HG03280 (cell line): ENCODE measurements at regions not wholly inside any gene's neighbourhood (a gene's known extent, or its start where the extent isn't known, plus 50 kb on each side); places are given as distances from the start of the nearest gene placed in this dataset.

ENCODE experiments used
- ATAC-seq: cut with Tn5 transposase; IDR thresholded peaks from one replicate; pipeline ENCODE4 v1.9.1; 2021; ENCODE audit warnings: mild to moderate bottlenecking, moderate library complexity; ENCODE audit not compliant: unreplicated experiment

DNA sequence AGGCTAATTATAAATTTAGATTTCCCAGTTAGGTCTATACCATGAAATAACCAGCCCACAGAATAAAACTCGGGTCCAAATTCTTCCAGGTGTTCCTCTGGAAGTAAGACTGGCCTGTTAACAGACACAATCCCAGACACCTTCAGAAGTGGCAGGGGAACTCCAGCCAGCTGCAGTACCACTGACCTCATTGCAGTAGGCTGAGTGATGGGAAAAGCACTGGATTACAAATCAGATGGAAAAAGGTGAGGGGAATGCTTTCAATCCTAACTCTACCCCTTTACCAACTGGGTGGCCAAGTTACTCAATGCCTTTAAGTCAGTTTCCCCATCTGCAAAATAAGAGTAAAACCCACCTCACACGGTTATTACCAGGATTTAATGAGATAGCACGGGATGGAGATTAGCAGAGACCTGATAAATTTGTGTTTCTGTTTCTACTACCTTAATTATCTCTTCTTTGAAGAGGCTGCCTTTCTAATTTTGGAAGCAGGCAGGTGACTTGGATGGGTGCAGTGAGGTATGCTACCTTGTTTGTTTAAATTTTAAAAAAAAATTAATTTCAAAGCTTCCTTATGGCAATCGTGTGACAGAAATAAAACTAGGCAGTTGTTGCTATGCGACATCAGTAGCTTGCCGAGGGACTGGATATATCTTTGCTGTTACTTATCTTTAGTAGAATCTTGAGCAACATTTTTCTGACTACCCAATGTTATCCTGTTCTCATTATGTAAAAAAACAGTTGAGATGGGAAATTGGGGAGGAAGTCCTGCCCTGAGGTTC is 167.3 kb upstream of the GRIN2B start:
- ATAC-seq: no peak

DNA sequence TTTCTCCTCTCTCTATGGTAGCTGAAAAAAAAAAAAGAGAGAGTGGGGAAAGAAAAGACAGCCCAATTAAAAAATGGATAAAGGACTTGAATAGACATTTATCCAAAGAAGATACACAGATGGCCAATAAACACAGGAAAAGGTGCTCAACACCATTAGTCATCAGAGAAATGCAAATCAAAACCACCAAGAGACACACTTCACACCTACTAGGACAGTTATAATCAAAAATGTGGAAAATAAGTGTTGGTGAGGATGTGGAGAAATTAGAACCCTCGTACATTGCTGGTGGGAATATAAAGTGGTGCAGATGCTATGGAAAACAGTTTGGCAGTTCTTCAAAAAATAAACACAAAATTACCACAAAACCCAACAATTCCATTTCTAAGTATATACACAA is 172.4 kb upstream of the GRIN2B start:
- ATAC-seq: no peak

DNA sequence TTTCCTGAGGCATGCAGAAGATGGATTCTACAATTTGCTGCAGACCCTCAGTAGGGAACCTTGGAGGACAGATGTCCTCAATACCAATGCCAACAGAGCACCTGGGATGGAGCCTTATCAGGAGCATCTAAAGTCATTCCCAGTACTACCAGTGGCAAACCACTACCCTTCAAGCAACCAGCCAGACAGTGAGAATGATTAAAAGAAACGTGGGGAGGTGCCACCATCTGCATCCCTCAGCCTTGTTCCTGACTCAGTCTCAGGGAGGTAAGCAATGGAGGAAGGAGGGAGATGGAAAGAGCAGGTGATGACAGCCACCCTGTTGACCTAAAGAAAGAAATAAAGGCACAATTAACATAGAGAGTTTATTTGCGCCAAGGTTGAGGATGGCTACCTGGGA is 175.2 kb upstream of the GRIN2B start:
- peak; percentile 5 for ATAC-seq

DNA sequence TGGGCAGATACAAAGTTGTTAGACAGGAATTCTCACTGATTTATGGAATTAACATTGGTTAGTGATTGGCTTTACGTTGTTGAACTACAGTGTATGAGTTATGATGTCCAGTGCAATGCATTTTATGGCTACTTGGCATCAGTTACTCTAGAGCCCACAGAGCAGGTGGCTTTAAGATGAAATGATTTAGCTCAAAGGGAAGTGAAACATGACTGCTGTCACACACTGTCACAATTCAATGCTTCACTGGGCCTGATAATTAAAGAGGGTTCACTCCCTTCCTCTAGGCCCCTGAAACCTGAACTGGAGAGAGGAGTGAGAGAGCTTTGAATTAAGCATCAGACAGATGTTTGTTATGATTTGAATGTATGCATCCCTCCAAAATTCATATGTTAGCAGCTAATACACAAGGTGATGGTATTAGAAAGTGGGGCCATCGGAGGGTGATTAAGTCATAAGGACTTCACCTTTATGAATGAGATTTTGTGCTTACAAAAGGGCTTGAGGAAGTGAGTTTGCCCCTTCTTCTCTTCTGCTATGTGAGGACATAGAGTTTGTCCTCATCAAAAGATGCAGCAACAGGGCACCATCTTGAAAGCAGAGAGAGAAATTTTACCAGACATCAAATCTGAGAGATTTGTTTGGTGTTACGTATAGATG is 175.8 kb upstream of the GRIN2B start:
- ATAC-seq: peak; percentile 98

DNA sequence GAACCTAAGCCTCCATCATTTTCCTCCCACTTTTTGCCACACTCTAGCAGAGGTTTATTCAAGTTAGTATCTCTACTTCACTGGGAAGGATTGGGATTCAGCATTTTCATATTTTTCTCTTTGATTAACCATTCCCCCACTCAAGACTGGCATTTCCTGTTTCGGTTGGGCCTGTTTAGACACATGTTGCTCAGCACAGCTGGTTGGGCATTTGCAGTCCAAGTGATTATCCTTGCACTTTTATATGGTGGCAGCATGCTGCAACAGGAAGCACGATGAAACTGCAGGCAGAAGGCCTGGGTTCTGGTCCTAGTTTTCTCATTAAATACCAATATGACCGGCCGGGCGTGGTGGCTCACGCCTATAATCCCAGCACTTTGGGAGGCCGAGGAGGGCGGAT is 182.9 kb upstream of the GRIN2B start:
- no peak for ATAC-seq

DNA sequence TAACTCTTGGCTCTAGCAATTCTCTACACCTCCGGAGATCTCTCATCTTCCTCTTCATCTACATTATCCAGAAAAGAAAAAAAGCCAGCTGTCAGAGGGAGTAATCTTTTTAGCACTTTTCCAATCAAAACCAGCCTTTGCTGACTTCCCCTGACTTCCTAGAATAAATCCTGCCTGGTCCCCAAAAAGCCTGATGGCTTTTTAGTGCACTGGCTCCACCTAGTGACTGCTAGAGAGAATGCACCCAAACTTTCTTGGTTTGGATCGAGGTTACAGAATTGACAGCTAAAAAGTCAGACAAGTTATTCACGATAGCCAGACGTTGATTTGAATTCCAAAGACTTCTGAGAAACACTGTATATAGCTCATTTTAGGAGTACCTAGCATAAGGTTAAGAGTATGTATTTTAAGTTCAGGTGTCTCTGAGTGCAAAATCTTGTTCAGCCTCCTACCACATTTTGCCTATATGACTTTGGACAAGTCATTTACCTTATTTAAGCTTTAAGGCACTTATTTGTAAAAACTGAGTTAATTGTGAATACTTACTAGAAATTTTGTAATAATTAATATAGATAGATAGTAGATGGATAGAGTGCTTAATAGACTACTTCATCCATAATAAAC is 185.7 kb upstream of the GRIN2B start:
- ATAC-seq: peak; percentile 54

DNA sequence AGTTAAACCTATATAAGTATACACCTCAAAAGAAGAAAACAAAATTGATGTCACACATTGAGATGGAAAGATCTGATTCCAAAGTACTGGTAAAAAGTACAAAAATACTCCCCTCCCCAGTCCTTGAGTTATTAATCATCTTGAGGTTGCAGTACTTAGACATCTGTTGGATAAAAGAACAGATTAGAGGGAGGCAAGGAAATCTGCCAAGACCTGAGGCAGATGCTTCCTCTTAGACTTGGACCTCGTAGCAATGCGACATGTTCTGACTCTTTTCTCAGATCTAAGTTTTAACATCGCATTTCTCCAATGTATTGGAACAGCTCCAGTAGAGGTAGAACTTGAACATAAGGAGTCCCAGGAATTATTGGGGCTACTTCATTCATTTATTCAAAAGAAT is 187.9 kb upstream of the GRIN2B start:
- no peak for ATAC-seq

DNA sequence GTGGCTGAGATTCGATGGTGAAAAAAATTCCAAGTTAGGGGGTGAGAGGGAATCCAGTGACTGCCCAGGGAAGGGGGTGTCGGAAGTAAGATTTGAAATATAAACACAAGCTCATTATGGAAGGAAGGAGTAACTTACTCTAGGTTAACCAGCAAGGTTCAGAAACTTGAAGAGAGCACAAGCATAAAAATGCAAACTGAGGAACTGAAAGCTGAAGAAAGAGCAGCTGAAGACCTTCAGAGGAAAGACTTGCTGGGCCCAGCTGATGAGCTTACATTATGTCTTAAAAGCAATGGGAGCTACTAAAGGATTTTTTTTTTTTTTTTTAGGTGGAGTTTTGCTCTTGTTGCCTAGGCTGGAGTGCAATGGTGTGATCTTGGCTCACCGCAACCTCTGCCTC is 189.7 kb upstream of the GRIN2B start:
- ATAC-seq: no peak

DNA sequence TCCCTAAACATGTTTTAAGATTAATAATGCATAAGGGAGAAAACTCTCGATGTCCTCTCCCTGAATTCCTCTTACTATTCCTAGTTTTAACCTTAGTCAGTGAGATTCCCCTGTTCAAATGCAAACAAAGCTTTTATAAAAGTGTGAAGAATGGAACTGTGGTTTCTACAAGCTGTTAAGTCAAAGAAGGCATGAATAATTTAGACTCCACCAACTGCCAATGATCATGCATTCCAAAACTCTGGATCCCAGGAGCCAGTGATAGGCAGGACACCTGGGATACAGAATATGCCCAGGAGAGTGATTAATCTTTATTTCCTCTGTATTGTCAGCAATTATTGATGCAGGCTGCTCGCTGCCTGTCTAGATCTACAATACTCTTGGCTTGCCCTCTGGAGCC is 190.3 kb upstream of the ATF7IP start:
- no peak for ATAC-seq

DNA sequence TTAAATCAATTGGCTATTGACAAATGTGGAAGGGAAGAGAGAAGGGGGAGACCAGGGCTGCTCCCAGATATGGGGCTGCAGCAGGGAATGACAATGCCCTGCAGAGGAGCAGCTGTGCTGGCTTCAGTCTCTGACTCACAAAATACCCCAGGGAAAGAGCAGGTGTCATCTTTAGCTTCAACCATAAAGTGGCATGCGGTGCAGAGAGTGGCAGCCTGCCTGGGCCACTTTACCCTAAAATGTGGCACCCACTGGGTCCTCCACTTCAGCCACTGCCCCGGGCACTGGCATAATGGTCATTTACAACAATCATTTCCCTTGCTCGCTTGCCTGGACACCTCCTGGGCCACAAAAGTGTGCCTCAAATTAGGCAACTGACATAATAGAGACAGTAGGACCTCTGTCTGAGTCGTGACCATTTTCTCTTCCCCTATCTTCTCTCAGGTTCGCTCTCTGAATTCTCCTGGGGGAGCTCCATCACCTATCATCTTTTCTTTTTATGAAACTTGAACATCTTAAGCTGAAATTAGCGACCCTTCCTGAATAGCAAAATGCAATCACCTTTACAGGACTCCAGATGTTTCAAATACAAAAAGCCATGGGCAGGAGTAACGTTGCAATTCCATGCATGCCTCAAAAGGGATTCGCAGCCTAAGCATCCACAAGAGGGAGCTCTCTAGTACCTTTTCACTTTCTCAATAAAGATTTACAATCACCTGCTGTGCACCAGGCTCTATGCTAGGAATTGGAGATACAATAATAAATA is 179.9 kb upstream of the ATF7IP start:
- peak; percentile 72 for ATAC-seq

DNA sequence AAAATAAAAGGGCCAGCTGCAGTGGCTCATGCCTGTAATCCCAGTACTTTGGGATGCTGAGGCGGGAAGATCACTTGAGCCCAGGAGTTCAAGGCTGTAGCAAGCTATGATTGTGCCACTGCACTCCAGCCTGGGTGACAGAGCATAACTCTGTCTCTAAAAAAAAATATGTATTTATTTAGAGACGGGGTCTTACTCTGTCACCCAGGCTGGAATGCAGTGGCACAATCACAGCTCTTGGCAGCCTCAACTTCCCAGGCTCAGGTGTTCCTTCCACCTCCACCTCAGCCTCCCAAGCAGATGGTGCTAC is 179.3 kb upstream of the ATF7IP start:
- no peak for ATAC-seq

DNA sequence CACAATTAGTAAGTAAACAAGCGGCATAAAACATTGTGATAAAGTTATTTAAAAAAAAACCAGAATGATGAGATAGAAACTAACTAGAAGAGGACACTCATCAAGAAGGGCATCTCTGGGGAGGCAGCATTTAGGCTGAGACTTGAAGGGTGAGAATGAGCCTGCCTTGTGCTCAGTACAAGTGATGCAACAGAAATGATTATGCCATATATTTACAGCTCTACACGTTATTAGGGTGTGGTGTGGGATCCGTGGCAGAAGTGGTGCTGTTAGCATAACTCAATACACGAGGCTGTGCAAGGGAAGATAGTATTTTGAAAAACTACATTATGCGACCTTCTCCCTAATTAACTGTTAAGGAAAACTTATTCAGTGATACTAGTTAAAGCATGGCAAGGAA is 178.5 kb upstream of the ATF7IP start:
- no peak for ATAC-seq

DNA sequence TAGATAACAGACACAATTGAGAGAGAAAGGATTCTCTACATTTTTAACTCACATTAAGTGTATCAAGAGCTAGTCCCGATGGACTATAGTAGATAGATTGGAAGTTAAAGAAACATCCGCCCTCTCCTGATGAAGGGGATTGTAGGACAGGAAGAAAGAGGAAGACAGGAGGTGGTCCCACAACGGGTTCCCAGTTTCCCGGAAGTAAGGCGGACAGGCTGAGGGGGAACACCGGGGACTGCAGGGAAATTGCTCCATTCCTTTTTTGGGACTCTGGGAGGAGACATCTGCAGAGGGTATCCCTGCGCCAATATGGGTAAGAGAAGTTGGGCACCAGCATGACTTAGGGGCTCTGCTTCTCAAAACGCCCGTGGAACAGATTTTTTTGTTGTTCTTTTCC is 177.5 kb upstream of the ATF7IP start:
- ATAC-seq: no peak

DNA sequence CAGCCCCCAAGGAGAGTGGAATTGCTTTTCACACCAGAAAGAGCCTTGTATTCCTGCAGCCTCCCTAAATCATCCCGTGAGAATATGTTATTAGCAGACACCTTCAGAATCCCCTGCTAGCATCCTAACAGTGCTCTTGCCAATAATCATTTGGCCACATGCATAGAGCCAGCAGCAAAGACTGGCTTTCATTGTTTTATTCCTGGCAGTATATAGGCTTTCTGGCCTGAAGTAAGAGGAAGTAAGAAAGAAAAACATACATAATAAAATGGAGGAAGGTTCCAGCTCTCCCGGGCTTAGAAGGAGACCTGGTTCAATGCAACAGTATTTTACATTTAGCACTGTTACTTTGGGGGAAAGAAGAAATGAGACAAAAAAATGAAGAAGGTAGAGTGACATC is 176.7 kb upstream of the ATF7IP start:
- ATAC-seq: no peak

DNA sequence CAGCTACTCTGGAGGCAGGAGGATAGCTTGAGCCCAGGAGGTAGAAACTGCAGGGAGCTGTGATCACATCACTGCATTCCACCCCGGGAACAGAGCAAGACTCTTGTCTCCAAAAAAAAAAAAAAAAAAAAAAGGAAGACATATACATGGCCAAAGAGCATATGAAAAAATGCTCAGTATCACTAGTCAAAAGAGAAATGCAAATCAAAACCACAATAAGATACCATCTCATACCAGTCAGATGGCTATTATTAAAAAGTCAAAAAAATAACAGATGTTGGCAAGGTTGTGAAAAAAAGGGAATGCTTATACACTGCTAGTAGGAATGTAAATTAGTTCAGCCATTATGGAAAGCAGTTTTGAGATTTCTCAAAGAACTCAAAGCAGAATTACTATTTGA is 174.8 kb upstream of the ATF7IP start:
- ATAC-seq: no peak

DNA sequence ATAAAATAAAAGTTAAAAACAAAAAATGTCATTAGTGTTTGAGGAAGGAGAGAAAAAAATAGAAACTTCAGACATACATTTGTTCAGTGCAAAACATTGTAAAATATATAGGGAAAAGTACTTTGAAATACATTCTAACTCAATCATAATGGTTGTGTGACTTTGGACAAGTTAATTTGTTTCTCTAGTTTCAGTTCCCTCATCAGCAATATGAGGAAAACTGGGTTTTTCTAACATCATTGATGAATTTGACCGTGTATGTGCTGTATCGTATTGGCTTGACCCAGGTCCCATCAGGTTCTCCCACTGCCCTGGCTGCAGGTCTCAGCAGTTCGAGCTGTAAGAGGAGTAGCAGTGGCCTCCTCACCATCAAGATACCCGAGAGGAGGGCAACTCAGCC is 173.9 kb upstream of the ATF7IP start:
- ATAC-seq: no peak

DNA sequence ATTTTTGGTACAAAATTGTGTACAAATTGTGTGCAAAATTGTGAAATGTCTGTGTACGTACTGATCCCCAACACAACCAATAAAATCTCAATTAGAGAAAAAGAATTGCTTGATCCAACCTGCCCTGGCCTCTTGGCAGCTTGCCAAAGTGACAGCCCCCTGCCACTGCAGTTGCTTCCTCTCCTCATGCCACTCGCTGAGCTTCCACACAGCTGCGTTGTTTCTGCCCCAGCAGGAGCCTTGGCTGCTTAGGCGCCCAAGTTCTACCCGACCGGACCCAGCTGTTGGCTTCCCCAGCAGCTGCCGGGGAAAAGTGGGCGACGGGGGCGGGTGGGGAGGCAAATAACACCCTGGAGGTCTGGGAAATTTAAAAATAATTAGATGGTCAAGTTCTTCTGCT is 171.8 kb upstream of the ATF7IP start:
- ATAC-seq: no peak

DNA sequence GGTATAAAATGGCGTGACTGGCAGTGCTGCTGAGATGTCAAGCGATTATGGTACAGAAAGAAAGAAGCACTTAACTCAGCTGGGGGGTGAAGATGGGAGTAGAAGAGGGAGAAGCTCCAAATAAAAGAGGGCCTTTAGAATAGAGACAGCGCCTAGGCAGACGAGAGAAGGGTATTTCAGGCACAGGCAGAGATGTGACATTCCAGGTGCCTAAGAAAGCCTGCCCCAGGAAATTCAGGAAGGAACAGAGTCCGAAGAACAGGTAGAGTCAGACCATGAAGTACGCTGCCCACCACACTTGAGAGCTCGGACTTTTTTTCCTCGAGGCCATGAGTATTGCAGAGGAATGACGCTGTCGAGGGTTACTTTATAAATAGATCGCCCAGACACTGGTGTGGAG is 170.9 kb upstream of the ATF7IP start:
- no peak for ATAC-seq

DNA sequence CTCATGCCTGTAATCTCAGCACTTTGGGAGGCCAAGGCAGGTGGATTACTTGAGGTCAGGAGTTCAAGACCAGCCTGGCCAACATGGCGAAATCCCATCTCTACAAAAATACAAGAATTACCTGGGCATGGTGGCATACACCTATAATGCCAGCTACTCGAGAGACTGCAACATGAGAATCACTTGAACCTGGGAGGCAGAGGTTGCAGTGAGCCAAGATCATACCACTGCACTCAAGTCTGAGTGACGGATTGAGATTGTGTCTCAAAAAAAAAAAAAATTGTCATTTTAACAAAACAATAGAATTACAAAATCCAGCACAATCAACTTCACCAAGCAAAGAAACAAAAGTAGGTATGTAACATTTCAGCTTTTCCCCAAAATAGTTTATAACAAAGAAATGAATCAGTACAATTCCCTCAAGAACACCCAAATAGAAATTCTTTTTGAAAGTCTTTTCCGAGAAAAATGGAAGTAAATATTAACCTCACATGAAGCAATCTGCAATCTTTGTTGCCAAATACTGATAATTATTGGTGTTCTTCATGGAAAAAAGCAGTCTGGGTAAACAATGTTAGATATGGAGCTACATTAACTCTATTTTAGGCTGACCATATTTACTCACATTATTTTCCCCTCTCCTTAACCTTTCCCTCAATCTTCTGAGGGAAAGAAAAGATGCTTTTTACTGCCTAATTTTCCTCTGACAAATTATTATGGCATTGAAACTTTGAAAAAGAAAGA is 165.9 kb upstream of the ATF7IP start:
- ATAC-seq: no peak

DNA sequence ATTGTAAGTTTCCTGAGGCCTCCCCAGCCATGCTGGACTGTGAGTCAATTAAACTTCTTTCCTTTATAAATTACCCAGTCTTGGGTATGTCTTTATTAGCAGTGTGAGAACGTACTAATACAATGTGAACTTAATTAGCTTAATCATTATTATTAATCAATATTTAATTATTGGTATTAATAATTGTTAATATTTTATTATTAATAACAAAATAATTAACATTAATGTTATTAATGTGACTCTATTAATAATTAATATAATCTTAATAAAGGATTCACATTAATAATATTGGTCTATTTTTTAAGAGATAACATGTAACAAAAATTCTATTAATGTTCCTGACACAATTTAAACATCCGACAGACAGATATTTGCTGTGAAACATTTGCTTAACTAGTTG is 164.9 kb upstream of the ATF7IP start:
- ATAC-seq: no peak

DNA sequence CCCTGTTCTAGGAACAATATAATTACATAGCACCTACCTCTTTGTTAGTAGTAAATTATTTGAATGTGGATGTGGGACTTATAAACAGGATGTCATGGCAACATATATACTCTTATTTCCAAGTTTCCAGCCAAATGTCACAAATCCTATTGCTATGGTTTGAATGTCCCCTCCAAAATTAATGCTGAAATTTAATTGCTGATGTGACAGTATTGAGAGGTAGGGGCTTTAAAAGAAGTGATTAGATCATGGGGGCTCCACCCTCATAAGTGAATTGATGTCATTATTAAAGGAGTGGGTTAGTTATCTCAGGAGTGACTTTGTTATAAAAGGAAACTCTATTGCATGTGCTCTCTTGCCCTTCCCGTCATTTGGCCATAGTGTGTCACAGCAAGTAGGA is 164.2 kb upstream of the ATF7IP start:
- no peak for ATAC-seq
